IPS-18c (cell line): ENCODE measurements at regions not wholly inside any gene's neighbourhood (a gene's known extent, or its start where the extent isn't known, plus 50 kb on each side); places are given as distances from the start of the nearest gene placed in this dataset.

Source experiments
- H3K4me3 ChIP-seq: 2 replicates; pipeline ENCODE4 v1.7.0; 2013; ENCODE audit warnings: low read depth, mild to moderate bottlenecking, low read length, moderate library complexity; ENCODE audit not compliant: insufficient read depth
- H3K9me3 ChIP-seq: one replicate; pipeline ENCODE4 v1.6.1; 2013; ENCODE audit warnings: mild to moderate bottlenecking, low read length, moderate library complexity; ENCODE audit not compliant: control insufficient read depth, insufficient read depth

DNA sequence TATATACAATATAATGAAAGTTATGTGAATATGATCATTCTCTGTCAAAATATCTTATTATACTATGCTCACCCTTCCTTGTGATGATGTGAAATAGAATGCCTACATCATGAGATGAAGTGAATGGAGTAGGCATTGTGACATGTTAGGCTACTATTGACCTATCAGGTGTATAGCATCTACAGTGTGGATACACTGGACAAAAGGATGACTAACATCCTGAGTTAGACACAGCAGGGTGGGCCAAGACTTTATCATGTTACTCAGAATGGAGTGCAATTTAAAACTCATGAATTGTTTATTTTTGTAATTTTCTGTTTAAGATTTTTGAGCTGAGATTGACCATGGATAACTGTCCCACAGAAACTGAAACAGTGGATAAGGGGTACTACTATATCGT lies 53.4 kb upstream of the NAV3 start:
- Histone ChIP-seq H3K4me3 (no peak overlapping the region), H3K9me3 (no peaks in the 10 kb centered on the region)

DNA sequence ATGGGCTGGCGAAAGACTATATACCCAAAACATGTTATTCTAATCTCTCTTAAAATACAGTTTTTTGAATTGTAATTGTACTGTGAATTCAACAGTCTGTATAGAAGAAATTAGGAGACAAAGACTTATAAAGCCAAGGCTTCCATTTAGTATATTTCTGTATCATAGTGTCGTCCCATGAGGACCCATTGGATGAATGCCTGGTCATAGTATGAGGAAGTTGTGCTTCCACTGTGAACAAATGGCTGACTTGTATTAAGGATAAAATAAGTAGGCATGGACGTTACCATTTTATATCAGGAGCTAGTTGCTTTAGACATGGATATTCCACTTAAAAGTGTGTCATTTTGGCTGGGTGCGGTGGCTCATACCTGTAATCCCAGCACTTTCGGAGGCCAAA lies 55.9 kb upstream of the NAV3 start:
- no peaks in the 10 kb centered on the region for H3K9me3 ChIP-seq
- H3K4me3 ChIP-seq, result no peak overlapping the region

DNA sequence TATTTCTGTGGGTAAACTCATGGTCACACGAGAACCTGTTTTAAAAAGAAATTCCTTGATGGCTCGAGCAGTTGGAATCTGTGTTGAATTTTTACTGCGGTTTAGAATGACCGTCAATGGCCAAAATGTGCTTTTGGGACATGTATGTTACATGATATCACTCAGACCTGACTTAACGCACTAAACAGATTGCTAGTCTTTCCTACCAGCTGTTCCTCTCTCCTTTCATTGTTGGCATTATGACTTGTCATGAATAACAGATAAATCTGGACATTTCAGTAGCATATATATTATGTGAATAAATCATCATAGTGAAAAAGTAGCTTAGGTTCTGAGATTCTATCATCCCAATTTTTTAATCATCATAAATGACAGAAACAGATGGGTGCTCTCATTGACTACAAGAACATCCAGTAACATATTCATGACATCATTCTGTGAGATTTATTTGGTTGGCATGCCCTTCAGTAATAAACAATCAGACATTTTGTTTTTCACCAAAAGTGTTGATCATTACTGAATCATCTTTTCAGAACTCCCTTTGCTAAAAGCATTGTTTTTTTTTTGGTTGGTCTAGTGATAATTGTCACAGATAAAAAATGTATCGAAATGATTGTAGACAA lies 57.9 kb upstream of the NAV3 start:
- H3K9me3 ChIP-seq, result peaks cover 2% of the 10 kb centered on the region

DNA sequence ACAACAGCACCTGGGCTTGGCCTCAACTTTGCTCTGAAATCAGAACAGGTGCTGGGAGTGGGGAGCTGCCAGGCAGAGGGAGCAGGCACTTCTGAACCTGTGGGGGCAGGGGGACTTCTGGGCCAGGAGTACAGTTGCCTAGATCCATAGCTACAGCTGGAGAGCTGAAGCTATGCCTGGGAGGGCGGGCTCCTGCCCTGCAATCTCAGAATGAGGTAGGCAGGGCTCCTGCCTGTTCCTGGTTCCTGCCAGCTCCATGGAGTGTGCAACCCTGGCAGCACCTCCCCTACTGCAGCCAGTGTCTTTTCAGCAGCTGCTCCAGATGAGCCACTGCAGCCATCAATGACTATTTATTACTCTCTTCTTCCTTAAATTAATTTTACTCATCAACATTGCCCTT lies 62.1 kb upstream of the NAV3 start:
- H3K9me3 ChIP-seq, result peaks cover 2% of the 10 kb centered on the region

More for the DNA sequence above, 57.9 kb upstream of the NAV3 start:
- H3K4me3 ChIP-seq, result no peak overlapping the region

DNA sequence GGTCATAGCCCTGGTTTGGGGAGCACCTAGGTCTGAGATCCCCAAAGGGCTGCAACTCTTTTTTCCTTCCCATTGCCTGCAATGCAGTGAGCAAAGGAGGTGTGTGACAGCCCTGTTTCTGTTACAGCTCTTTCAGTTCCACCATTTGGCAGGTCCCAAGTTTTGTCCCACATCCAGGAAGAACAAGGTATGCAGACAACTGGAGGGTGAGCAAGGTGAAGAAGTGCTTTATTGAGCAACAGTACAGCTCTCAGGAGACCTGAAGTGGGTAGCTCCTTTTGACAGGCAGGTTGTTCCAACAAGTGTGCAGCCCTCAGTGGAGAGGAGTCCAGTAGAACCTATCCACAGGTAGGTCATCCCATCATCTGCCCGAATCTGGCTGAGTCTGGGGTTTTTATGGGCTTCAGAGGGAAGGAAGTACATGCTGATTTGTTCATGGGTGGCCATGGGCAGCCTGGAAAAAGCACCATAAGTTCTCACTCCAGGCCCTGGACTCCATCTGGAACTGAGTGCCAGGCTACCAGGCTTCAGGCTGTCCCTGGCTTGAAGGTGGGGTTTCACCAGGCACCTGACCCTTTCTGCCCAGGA lies 62.8 kb upstream of the NAV3 start:
- Histone ChIP-seq H3K9me3 (peaks cover 2% of the 10 kb centered on the region), H3K4me3 (no peak overlapping the region)

More for the DNA sequence above, 62.1 kb upstream of the NAV3 start:
- no peak overlapping the region for H3K4me3 ChIP-seq

DNA sequence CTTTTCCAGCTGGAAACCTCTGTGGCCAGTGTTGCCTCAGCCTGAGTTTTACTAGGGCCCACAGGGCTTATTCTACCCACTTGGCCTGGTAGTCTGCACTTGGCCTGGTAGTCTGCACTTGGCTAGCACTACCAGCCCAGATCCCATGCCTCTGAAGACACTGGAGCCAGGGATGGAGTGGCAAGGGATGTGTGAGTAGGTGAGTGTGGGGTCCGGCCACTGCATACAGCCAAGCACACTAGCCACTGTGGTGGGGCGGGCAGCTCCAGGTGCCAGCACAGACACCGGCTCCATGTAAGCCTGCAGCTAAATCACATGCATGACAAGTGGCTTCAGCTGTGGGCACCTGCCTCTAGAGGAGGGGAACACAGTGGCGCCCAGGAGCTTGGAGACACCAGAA lies 63.4 kb upstream of the NAV3 start:
- Histone ChIP-seq H3K4me3 (no peak overlapping the region), H3K9me3 (peaks cover 2% of the 10 kb centered on the region)

DNA sequence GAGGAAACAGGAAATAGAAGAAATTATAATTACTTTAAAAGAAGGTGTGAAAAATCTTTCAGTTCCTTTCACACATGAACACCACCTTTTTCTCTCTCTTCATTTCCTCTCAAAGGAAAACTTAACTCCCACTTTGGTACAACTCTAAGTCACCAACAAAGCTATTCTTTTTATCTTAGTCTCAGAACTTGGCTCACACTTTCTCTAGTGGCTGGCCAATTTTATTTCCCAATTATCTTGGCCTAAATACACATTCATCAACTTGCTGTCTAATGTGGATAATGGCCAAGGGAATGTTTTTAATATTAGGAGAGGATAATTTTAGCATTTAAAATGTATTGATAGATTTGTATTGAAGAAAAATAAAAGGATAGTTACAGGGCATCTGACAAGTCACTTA lies 64.5 kb upstream of the NAV3 start:
- H3K4me3 ChIP-seq, result no peak overlapping the region
- H3K9me3 ChIP-seq, result peaks cover 2% of the 10 kb centered on the region

DNA sequence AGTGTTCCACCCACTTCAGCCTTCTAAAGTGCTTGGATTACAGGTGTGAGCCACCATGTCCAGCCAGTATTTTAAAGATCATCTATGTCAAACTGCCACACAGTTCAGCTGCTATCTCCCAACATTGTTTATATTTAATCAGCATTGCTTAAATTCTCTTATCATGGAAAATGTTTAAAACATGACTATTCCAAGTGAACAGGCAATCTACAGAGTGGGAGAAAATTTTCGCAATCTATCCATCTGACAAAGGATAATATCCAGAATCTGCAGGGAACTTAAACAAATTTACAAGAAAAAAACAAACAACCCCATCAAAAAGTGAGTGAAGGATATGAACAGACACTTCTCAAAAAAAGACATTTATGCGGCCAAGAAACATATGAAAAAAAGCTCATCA lies 69.4 kb upstream of the NAV3 start:
- H3K4me3 ChIP-seq, result no peak overlapping the region
- H3K9me3 ChIP-seq, result no peaks in the 10 kb centered on the region

DNA sequence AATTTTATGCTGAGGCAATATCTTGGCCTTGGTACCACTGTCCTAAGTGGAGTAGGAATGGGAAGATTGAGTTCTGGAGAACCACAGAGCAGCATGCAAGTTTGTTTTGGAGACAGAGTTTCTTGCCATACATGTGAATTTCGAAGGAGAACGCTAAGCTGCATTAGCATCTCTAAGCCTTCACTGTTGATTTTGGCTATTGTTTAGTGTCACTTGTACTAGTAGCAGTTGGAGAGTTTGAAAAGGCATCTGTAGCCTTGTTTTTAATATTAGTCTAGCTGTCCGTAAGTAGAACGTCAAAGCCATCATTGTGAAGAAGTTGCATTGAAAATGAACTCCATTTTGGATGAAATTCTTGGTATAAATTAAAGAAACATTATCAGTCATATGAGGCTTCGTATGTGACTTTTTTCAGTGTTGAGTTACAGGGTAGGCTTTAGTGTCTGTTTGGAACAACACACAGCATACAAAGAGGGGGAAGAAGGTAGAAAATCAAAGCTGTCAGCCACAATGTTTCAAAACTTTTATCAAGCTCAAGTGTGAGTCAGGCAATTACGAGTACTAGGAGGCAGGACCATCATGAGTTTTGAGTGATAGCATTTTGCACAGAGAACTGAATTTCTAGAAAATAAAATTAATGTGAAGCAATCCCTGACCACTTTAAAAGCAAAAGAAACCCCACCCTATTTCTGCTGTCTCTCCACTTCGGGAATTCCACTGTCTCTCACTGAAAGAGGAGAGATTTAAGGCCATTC lies 70.2 kb upstream of the NAV3 start:
- Histone ChIP-seq H3K4me3 (no peak overlapping the region), H3K9me3 (no peaks in the 10 kb centered on the region)

DNA sequence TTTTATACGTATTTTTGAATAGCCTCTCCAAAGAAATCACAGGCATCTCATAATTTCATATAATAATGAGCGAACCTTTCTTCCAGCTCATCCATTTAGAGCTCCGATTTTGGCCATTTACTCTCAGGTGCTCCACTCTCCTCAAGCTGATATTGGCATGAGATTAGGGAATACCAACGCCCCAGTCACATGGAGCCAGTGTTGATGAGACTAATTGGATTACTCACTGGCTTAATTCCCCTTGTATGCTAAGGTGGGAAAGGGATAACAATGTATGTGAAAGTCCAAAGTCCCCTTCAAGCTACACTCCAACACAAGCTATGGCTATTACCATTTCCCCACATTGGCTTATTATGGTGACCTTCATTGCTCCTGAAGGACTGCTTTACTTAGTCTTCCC lies 76.6 kb upstream of the NAV3 start:
- Histone ChIP-seq H3K9me3 (no peaks in the 10 kb centered on the region), H3K4me3 (no peak overlapping the region)

DNA sequence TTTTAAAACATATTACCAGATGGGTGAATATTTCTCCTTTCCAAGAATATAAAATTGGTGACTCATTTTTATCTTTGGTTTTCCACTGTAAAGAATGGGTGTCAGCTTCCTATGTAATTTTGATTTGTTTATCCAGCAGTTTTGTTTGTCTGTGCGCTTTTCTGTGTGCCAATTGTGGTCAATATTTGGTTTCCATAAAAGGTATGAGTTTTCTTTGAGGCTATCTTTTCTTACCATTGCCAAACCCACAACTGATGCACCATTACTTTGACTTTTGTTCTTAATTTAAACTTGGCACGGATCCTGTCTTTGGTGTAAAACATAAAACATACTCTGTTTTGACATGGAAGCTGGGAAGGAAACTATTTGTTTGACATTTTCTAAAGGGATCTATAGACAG lies 78.8 kb upstream of the NAV3 start:
- Histone ChIP-seq H3K9me3 (no peaks in the 10 kb centered on the region), H3K4me3 (no peak overlapping the region)

DNA sequence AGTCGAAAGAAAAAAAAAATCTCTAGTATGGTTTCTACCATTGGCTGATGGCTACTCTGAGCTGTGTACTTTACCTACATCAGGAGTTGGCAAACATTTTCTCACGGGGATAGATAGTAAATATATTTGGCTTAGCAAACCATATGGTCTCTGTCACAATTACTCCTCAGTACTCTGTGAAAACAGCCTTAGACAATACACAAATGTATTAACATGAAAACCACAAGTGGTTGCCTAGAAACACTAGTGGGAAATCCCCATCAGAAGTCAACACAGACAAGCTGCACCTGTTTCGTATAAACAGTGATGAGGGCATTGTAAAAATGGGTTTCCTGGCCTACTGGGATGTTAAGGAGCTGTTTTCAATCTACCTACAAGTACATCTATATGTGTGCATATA lies 84.6 kb upstream of the NAV3 start:
- Histone ChIP-seq H3K4me3 (no peak overlapping the region), H3K9me3 (no peaks in the 10 kb centered on the region)

DNA sequence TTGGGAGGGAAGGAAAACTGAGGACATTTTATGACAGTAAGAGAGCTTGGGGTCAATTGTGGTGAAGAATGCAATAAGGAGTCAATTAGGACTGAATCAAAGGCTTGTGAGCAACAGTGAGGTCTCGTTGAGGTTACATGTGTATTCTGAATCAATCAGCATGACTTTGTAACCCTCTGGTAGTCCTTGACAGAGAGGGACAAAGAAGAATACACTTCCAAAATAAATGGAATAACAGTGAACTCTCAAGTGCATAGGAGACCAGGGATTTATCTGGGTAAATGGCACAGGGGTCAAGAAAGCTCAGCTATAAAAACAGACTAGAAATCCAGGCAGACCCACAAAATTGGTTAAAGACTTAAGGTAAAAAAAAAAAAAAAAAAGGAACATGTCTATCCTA lies 85.1 kb upstream of the NAV3 start:
- Histone ChIP-seq H3K4me3 (no peak overlapping the region), H3K9me3 (no peaks in the 10 kb centered on the region)

DNA sequence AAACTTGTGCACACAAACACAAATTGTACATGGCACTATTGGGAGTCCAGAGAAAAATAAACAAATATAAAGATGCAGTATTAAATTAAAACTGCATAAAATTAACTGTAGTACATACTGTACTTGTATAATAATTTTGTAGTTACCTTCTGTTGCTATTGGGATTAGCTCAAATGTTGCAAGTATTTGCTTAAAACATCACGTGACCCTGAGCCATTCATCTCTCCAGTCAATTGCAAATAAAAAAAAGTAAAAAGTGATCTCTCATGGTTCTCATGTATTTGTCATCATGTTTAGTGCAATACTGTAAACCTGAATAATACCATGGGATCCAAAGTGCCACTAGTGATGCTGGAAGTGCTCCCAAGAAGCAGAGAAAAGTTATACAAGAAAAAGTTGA lies 88.1 kb upstream of the NAV3 start:
- Histone ChIP-seq H3K4me3 (no peak overlapping the region), H3K9me3 (no peaks in the 10 kb centered on the region)

DNA sequence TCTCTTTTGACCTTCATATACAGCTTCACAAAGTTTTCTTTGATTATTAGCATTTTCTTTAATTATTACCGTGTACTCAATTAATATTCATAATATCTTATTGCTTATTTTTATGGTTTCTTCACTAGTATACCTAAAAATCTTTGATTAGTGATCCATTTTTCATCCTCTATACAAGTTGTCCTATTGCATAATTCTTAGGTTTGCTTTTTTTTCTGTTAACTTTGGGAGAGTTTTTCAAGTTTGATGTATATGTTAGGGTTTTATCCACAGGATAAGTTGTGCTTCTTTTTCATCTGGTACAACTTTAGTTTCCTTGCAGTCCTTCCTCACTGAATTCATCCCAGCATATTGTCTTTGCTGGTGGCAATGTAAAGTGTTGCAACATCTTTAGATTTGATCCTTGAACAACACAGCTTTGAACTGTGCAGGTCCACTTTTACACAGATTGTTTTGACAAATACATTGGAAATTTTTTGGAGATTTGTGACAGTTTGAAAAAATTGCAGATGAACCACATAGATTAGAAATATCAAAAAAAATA lies 88.6 kb upstream of the NAV3 start:
- no peak overlapping the region for H3K4me3 ChIP-seq
- H3K9me3 ChIP-seq, result no peaks in the 10 kb centered on the region

DNA sequence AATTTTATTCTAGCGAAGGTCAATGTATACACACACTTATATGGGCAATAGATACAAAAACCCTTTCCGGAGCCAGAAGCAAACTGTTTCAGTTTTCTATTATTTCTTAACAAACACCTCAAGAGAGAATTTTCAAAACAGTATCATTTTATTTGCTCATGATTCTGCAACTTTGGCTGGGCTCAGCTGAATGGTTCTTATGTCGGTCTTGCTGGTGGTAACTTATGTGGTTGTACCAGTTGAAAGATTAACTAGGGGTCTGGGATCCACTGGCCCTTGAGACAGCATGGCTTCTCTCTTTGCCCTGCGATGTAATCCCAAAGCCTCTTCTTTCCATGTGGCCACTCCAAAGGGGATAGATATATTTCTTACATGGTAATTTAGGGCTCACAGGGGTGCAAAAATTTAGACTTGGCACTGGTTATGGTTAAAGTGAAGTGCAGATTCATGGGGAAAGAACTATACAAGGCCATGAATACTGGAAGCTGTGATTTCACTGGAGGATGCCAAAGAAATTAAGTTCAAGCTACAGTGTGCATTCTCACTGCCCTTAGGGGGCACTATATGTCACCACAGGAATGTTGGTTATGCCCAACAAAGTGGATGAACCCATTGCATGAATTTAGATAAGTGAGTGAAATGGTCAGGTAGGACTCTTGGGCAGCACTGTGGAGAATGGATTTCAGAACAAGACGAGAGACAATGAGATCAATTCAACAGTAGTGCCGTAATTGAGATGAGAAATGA lies 94.3 kb upstream of the NAV3 start:
- Histone ChIP-seq H3K4me3 (no peak overlapping the region), H3K9me3 (no peaks in the 10 kb centered on the region)

DNA sequence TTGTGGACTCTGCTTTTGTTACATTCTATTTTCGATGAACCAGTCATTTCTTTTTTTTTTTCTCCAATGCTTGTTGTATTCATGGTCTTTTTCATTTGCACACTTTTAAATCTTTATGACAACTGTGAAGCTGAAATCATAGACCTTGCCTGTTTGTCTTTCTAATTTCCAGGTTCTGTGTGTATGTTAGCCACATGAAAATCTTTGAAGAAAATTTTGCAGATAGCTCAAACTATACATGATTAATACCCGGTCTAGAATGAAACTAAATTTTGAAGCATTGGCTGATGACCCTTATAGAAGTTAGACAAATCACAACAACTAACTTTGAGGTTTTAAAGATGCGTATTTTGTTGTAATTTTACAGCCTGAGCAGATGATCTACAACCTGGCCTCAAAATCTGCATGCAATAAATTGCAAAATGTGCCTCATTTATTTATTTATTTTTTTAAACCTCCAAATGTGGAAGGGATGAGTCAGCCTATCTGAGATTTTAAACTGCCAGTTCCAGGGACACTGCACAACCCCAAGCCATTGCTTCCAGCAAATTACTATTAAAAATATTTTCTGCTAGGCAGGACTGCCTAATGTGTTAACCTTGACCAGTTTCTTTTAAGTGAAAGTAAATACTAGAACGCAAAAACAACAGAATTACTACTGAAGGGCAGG lies 96.3 kb upstream of the NAV3 start:
- Histone ChIP-seq H3K4me3 (no peak overlapping the region), H3K9me3 (no peaks in the 10 kb centered on the region)
